GM18951 (cell line): ENCODE measurements at regions not wholly inside any gene's neighbourhood (a gene's known extent, or its start where the extent isn't known, plus 50 kb on each side); places are given as distances from the start of the nearest gene placed in this dataset.
"Not testable (repeated sequence)": the region's sequence is repeated elsewhere in the genome, so short reads cannot be mapped to it uniquely, and the experiment has no call there.

ENCODE experiments used
- POLR2A ChIP-seq: IDR thresholded peaks from 4 replicates; pipeline ENCODE4 v1.6.1; 2011; ENCODE audit warnings: mild to moderate bottlenecking; ENCODE audit not compliant: insufficient read length, insufficient read depth; ENCODE audit errors: extremely low read depth
- in situ Hi-C: fragments of 300-500 bp; cut with MboI; formaldehyde crosslinking; loops from one replicate; pipeline ENCODE4 v1.12.0; 2022; ENCODE audit warnings: low sequenced_read_pairs, mixed read lengths, inconsistent platforms; ENCODE audit not compliant: unreplicated experiment

DNA sequence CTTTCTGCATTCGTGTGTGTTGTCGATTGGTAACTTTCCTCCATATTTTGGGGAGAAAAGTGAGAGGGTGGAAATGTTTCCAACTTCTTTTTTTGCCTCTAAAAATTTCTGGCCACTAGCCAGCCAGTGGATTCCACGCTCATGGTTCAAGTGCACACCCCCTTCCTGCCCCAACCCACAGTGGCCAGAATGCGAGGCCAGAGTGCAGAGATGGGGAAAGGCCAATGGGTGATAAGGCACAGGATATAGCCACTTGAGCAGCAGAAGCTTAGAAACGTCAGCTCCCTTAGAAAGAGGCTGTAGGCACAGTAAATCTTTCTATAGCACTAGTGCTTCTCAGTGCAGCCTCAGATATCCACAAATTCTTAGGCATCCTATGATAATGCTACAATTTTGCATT is 75.8 kb upstream of the ADRB2 start:
- in situ Hi-C loops, result no loop called here
- no peak for TF ChIP-seq POLR2A

DNA sequence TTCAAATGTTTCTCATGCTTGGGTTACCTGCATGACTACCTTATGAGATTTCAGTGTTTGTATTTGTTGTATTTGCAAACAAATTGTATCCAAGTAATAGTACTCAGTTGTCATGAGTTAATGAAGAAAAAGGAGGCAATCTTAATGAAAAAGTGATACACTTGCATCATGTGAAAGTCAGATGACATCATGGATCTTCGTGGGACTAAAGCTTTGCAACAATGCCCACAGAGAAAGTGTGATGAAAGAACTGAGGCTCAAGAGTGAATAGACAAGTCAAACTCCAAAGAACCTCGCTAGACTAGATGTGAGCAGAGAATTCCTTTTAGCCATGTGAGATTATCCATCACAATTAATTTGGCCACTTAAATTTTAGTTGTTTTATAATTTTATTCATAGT is 75.4 kb upstream of the ADRB2 start:
- no peak for TF ChIP-seq POLR2A
- in situ Hi-C loops, result no loop called here

DNA sequence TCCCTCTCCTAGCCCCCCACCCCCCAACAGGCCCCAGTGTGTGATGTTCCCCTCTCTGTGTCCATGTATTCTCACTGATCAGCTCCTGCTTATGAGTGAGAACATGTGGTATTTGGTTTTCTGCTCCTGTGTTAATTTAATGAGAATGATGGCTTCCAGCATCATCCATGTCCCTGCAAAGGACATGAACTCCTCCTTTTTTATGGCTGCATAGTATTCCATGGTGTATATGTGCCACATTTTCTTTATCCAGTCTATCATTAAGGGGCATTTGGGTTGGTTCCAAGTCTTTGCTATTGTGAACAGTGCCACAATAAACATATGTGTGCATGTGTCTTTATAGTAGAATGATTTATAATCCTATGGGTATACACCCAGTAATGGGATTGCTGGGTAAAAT is 74.0 kb upstream of the ADRB2 start:
- in situ Hi-C loops, result not testable (repeated sequence)

DNA sequence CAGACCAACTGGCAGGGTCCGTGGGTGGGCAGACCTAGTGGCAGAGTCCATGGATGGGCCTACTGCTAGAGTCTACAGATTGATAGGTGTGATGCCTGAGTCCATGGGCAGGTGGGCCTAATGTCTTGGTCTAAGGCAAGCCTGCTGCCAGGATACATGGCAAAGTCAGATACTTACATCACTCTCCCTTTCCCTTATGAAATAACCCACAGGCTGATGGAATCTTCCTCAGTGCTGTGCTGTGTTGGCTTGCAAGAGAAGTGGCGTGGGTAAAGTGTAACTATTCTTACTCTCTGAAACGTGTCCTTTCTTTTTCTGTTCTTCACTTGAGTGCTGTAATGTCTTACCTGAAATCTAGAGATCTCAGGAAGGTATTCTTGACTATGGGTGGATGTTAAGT is 67.3 kb upstream of the ADRB2 start:
- in situ Hi-C loops, result no loop called here
- TF ChIP-seq POLR2A, result no peak

DNA sequence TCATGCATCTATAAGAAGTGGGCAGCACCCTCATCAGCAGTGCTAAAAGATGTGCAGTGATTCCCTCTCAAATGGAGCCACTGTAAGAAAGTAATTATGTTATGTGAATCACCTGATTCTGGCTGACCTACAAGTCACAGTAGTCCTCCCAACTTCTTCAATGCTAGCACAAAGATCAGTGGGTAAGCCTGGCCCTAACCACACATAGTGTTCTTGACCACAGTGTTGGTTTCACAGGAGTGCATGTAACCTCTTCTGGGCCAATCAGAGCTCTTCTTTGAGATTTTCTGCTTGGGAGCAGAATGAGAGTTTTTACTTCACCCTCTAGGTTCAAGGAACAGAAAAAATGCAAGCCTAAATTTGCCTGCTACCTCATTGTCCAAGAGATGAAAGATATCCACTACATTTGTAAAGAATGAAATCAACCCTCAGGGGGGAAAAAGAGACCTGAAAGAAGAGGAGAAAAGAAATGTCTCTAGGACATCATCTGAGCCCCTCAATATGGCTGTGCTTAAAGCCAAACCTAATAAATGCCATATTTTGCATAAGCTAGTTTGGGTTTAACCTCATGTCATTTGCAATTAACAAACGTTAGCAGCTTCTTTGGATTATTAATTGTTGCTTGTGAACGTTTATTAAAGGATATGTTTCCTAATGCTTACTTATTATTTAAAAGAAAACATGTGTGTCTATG is 65.3 kb upstream of the ADRB2 start:
- in situ Hi-C loops, result no loop called here
- TF ChIP-seq POLR2A, result no peak

DNA sequence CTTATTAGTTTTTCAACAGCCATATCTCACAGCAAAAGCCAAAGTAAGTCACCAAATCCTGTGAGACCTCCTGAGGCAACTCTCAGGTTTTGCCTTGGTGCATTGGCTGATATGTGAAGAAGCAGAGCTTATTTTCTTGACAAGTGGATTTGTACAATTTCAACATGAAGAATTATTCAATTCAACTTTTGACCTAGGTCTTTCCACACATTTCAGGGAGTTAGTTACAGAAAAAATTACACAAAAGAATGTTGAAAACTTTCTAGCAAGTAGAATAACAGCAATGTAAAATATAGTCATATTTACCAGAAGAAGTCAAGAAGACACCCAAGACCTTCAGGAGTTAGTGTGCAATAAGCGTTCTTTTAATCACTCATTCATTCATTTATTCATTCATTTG is 62.4 kb upstream of the ADRB2 start:
- in situ Hi-C loops, result no loop called here
- no peak for TF ChIP-seq POLR2A

DNA sequence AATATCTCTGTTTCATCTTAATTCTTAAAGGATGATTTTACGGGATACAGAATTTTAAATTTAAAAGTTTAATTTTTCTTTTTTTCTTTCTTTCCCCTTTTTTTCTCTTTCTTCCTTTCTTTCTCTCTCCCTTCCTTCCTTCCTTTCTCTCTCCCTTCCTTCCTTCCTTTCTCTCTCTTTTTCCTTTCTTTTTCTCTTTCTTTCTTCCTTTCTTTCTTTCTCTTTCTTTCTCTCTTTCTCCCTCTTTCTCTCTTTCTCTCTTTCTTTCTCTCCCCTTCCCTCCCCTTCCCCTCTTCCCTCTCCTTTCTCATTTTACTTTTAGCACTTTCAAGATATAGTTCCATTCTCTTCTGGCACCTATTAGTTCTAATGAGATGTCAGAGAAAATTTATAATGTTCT is 61.4 kb upstream of the ADRB2 start:
- in situ Hi-C loops, result no loop called here
- no peak for TF ChIP-seq POLR2A

DNA sequence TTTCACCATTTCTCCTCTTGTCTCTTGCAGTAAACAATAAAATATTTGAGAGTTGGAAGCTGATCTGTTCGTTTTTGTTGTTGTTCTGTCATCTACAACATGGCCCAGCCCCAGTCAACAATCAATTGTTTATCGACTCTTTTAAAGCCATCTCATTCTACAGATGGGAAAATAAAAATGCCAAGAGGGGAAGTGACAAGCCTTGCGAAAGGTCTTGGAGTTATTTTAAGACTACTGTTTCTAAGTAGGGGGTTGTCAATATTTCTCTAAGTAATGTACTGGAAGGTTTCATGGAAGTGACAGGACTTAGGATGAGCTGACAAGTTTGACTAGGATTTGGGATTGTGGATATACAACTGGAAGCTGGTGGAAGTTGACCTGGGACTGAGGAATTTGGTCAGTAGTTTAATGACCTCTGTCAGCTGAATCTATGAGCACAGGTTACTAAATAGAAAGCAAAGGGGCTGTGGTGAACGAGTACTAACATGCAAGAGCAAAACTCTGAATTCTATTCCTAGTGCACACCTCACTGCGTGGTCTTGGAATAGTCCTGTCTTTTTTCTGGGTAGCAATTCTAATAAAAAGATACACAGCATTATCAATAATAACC is 57.5 kb upstream of the ADRB2 start:
- no peak for TF ChIP-seq POLR2A
- in situ Hi-C loops, result no loop called here

DNA sequence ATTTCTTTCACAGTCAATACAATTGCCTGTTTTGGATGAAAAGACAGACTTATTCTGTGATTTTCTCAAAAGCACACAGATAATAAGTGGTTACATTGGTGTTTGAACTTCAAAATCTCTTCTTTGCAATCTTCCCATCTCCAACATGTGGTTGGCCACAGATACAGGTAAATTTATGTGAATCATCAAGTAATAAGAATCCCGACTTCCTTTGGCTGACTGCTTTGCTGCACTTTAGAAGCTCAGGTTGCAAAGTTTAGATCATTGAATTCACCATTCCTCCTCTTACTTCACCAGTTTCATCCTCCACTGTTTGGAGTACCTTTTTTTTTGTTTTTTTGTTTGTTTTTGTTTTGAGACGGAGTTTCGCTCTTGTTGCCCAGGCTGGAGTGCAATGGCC is 56.5 kb upstream of the ADRB2 start:
- TF ChIP-seq POLR2A, result no peak
- in situ Hi-C loops, result no loop called here

DNA sequence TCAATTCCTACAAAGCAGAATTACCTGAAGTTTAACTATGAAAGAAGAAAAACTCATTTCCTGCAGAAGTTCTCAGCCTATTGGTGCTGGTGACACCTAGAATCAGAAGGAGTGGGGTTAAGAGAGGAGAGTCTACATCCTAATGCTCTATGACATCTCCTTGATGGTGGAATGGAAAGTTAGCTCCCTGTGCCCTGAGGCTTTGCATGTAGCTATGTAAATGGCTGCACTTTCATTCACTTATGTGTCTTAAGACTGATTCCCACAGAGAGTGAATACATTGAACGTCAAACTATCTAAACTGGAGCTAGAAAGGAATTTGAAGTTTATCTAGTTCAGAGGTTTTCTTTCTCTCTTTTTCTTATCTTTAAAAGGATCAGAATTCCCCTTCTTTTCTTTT is 52.1 kb upstream of the ADRB2 start:
- TF ChIP-seq POLR2A, result no peak
- in situ Hi-C loops, result no loop called here

DNA sequence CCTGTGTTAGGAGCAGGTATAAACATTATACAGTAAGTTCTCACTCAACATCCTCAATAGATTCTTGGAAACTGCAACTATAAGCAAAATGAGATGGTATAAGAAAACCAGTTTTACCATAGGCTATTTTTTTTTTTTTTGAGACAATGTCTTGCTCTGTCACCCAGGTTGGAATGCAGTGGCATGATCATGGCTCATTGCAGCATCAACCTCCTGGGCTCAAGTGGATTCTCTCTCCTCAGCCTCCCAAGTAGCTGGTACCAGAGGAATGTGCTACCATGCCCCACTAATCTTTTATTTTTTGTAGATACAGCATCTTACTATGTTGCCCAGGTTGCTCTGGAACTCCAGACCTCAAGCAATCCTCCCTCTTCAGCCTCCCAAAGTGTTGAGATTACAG is 50.1 kb upstream of the ADRB2 start:
- TF ChIP-seq POLR2A, result no peak
- in situ Hi-C loops, result no loop called here
